Gastroesophageal sphincter (tissue), 3 donors: ENCODE measurements at regions not wholly inside any gene's neighbourhood (a gene's known extent, or its start where the extent isn't known, plus 50 kb on each side); places are given as distances from the start of the nearest gene placed in this dataset.

Experiments
- CTCF ChIP-seq, 4 experiments: fragments of 200-600 bp in 2 of 4; fragments of 450-650 bp in 2 of 4; sonication (generic) in 1 of 4; IDR thresholded peaks; one replicate each; pipeline ENCODE4 v1.5.1; 2017 to 2019; ENCODE audit warnings: antibody characterized with exemption in 4 of 4, mild to moderate bottlenecking in 2 of 4, moderate library complexity in 2 of 4
- EP300 ChIP-seq: sonication (generic); formaldehyde crosslinking; IDR thresholded peaks from one replicate; pipeline ENCODE4 v1.6.1; 2017; ENCODE audit warnings: antibody characterized with exemption, mild to moderate bottlenecking
- POLR2A ChIP-seq, 2 donors: fragments of 450-650 bp; IDR thresholded peaks; one replicate each; pipeline ENCODE4 v1.6.1; 2017; ENCODE audit warnings: antibody characterized with exemption in 2 of 2, mild to moderate bottlenecking in 2 of 2, moderate library complexity in 1 of 2

GRCh38 chr11:69965821-69966582, 112.1 kb upstream of the ANO1 start:
- TF ChIP-seq CTCF (IDR thresholded peaks at IDR 0.05) (no peak), POLR2A (IDR thresholded peaks at IDR 0.05) (no peak), EP300 (no peak)
